Endothelial cell of umbilical vein (primary cell): ENCODE measurements at regions not wholly inside any gene's neighbourhood (a gene's known extent, or its start where the extent isn't known, plus 50 kb on each side); places are given as distances from the start of the nearest gene placed in this dataset.

Experiments
- BruUV-seq: library from RNA; stranded (reverse); fragments of 400-500 nt; replicated peaks from 2 replicates; lab custom pipeline; 2021; lab: Mats Ljungman, UMichigan
- CTCF ChIA-PET: fragments of 300-600, 350-600 bp; sonication (Branson Sonifier 250); formaldehyde crosslinking; loops from one replicate; lab custom pipeline; 2021; ENCODE audit warnings: antibody characterized with exemption, inconsistent platforms; lab: Charles Lee
- POLR2A ChIA-PET: fragments of 300-600, 350-600 bp; sonication (Branson Sonifier 250); formaldehyde crosslinking; loops from one replicate; lab custom pipeline; 2021; ENCODE audit warnings: antibody characterized with exemption, inconsistent platforms; lab: Charles Lee
- DNase-seq: peaks from one replicate; pipeline ENCODE4 v3.0.0-alpha.2; 2011; ENCODE audit warnings: low read depth, low spot score
- FAIRE-seq: peaks from 2 replicates; lab custom pipeline; 2011; peaks lifted over from hg19 to GRCh38; lab: Jason Lieb, UNC
- H2AFZ ChIP-seq: 2 replicates; pipeline ENCODE4 v1.6.0; 2012; ENCODE audit warnings: low read depth, low read length, control low read depth, inconsistent platforms
- H3K27ac ChIP-seq: 2 replicates; pipeline ENCODE4 v1.5.1; 2011; ENCODE audit warnings: low read depth, mild to moderate bottlenecking, control low read depth, low read length, moderate library complexity; ENCODE audit not compliant: insufficient read depth
- H3K27me3 ChIP-seq, 2 experiments: 2 replicates each; pipeline versions ENCODE4 v1.6.0 to v1.6.1; 2011; ENCODE audit warnings: low read length in 2 of 2, mixed read lengths in 1 of 2; ENCODE audit not compliant: control insufficient read depth in 2 of 2, insufficient read depth in 2 of 2
- H3K36me3 ChIP-seq, 2 experiments: 2 replicates in 1 of 2; 3 replicates in 1 of 2; pipeline ENCODE4 v1.5.1; 2011; ENCODE audit warnings: low read length in 2 of 2, mild to moderate bottlenecking in 1 of 2, moderate library complexity in 1 of 2; ENCODE audit not compliant: control insufficient read depth in 2 of 2, insufficient read depth in 2 of 2; ENCODE audit errors: extremely low read depth in 1 of 2
- H3K4me1 ChIP-seq: 3 replicates; pipeline ENCODE4 v1.5.1; 2011; ENCODE audit warnings: mild to moderate bottlenecking, low read length; ENCODE audit not compliant: control insufficient read depth, insufficient read depth; ENCODE audit errors: extremely low read depth
- H3K4me2 ChIP-seq: 2 replicates; pipeline ENCODE4 v1.6.1; 2011; ENCODE audit warnings: low read length, control low read depth, mixed read lengths; ENCODE audit not compliant: insufficient read depth
- H3K4me3 ChIP-seq, 3 experiments: fragments of 200-600 bp in 1 of 3; sonication (generic), shearing (Covaris generic) in 1 of 3; replicated peaks in 1 of 3; 2 replicates each; pipeline ENCODE4 v1.5.1; 2011 to 2016; ENCODE audit warnings: control low read depth in 3 of 3, low read length in 3 of 3, mild to moderate bottlenecking in 2 of 3, inconsistent platforms in 1 of 3, low read depth in 1 of 3, moderate library complexity in 1 of 3; ENCODE audit not compliant: insufficient read depth in 1 of 3
- H3K79me2 ChIP-seq: 2 replicates; pipeline ENCODE4 v1.6.0; 2012; ENCODE audit warnings: low read length, inconsistent platforms; ENCODE audit not compliant: control insufficient read depth, insufficient read depth
- H3K9ac ChIP-seq: replicated peaks from 2 replicates; pipeline ENCODE3; 2011; ENCODE audit warnings: low read length, control low read depth; ENCODE audit not compliant: insufficient read depth; ENCODE audit errors: extremely low read depth
- H3K9me1 ChIP-seq: replicated peaks from 3 replicates; pipeline ENCODE4 v1.6.0; 2011; ENCODE audit warnings: mild to moderate bottlenecking, low read length; ENCODE audit not compliant: control insufficient read depth, insufficient read depth; ENCODE audit errors: extremely low read depth
- H3K9me3 ChIP-seq: replicated peaks from 2 replicates; pipeline ENCODE4 v1.5.1; 2012; ENCODE audit warnings: low read length, inconsistent platforms; ENCODE audit not compliant: control insufficient read depth, insufficient read depth
- H4K20me1 ChIP-seq: replicated peaks from 2 replicates; pipeline ENCODE3; 2011; ENCODE audit warnings: mild to moderate bottlenecking, low read length; ENCODE audit not compliant: control insufficient read depth, insufficient read depth; ENCODE audit errors: extremely low read depth
- EZH2 ChIP-seq: IDR thresholded peaks from 2 replicates; pipeline ENCODE4 v1.6.1; 2012; ENCODE audit warnings: borderline replicate concordance, low read depth, mild to moderate bottlenecking, moderate library complexity, low read length, inconsistent platforms; ENCODE audit not compliant: severe bottlenecking
- FOS ChIP-seq: IDR thresholded peaks from 2 replicates; pipeline ENCODE4 v1.6.1; 2011; ENCODE audit warnings: mild to moderate bottlenecking, low read length, moderate library complexity, borderline replicate concordance; ENCODE audit not compliant: insufficient read depth
- GATA2 ChIP-seq: IDR thresholded peaks from 2 replicates; pipeline ENCODE4 v1.7.0; 2011; ENCODE audit warnings: low read depth, mild to moderate bottlenecking, moderate library complexity, mixed read lengths, low read length; ENCODE audit not compliant: insufficient read length, insufficient read depth
- JUN ChIP-seq: IDR thresholded peaks from 2 replicates; pipeline ENCODE4 v1.6.1; 2011; ENCODE audit warnings: borderline replicate concordance, low read depth; ENCODE audit not compliant: insufficient read length, insufficient read depth
- MAX ChIP-seq: IDR thresholded peaks from 2 replicates; pipeline ENCODE4 v1.6.1; 2011; ENCODE audit not compliant: insufficient read depth, insufficient read length
- POLR2AphosphoS5 ChIP-seq: IDR thresholded peaks from 2 replicates; pipeline ENCODE4 v1.6.1; 2012; ENCODE audit warnings: low read depth, mild to moderate bottlenecking, control low read depth, low read length, moderate library complexity; ENCODE audit not compliant: insufficient read depth
- dilution Hi-C: fragments of 300-500 bp; cut with MboI; formaldehyde crosslinking; loops from one replicate; pipeline ENCODE4 v1.15.0; 2019; ENCODE audit warnings: low sequenced_read_pairs; ENCODE audit not compliant: extremely low pct_ligation_motif_present
- intact Hi-C: fragments of 100-400 bp; cut with micrococcal nuclease; formaldehyde crosslinking; loops from one replicate; pipeline ENCODE4 v1.10.0; 2022

GRCh38 chr5:158456756-158457155 lies 597.8 kb upstream of the CLINT1 start:
- FAIRE-seq (peak; percentile 69), DNase-seq (peak; percentile 61)
- Histone ChIP-seq H3K4me3 (no peak overlapping the region), H3K9me1 (no peaks in the 10 kb centered on the region), H3K27ac (no peak overlapping the region), H3K9me3 (no peaks in the 10 kb centered on the region), H3K36me3 (no peaks in the 10 kb centered on the region), H4K20me1 (no peaks in the 10 kb centered on the region), H3K79me2 (no peaks in the 10 kb centered on the region), H3K27me3 (no peaks in the 10 kb centered on the region), H2AFZ (no peak overlapping the region), H3K4me1 (no peaks in the 10 kb centered on the region), H3K9ac (no peak overlapping the region), H3K4me2 (no peak overlapping the region)
- TF ChIP-seq FOS, result peak; percentile 90
- TF ChIP-seq GATA2, result peak; percentile 96
- no peak for TF ChIP-seq POLR2AphosphoS5
- TF ChIP-seq EZH2, result no peak
- TF ChIP-seq MAX, result no peak
- peak; percentile 90 for TF ChIP-seq JUN
- dilution Hi-C loops, result no loop called here
- ChIA-PET CTCF (interaction anchor here (1.5 kb wide), 1 partner anchor 29 kb away, joined by 5 read pairs; no protein-coding TSS in a partner anchor), POLR2A (no interaction called here)
- no TSS peak for BruUV-seq
- intact Hi-C loops, result loop anchor here (1.0 kb wide), 1 partner anchor 66 kb away; no protein-coding TSS in a partner anchor

- H3K36me3 ChIP-seq, result no peaks in the 10 kb centered on the region
- H3K9ac ChIP-seq, result no peak overlapping the region
- ChIA-PET CTCF (interaction anchor here (1.5 kb wide), 1 partner anchor 29 kb away, joined by 5 read pairs; no protein-coding TSS in a partner anchor), POLR2A (no interaction called here)
- no peak overlapping the region for H2AFZ ChIP-seq
- FAIRE-seq (no peak), DNase-seq (no peak)
- no peak for TF ChIP-seq EZH2
- no peaks in the 10 kb centered on the region for H3K9me1 ChIP-seq
- no peaks in the 10 kb centered on the region for H3K79me2 ChIP-seq
- H3K4me2 ChIP-seq, result no peak overlapping the region
- H3K27me3 ChIP-seq, result no peaks in the 10 kb centered on the region
- no peaks in the 10 kb centered on the region for H4K20me1 ChIP-seq
- no peak overlapping the region for H3K4me3 ChIP-seq
- BruUV-seq, result no TSS peak
- H3K27ac ChIP-seq, result no peak overlapping the region
- H3K4me1 ChIP-seq, result no peaks in the 10 kb centered on the region
- dilution Hi-C loops (no loop called here), intact Hi-C loops (loop anchor here (1.0 kb wide), 1 partner anchor 66 kb away; no protein-coding TSS in a partner anchor)
- H3K9me3 ChIP-seq, result no peaks in the 10 kb centered on the region
These were observed 597.3 kb upstream of the CLINT1 start for GRCh38 chr5:158456241-158456640.
